GM21390 (cell line): ENCODE measurements at regions not wholly inside any gene's neighbourhood (a gene's known extent, or its start where the extent isn't known, plus 50 kb on each side); places are given as distances from the start of the nearest gene placed in this dataset.

ENCODE experiments used
- ATAC-seq: cut with Tn5 transposase; IDR thresholded peaks from one replicate; pipeline ENCODE4 v1.9.1; 2021; ENCODE audit not compliant: unreplicated experiment

DNA sequence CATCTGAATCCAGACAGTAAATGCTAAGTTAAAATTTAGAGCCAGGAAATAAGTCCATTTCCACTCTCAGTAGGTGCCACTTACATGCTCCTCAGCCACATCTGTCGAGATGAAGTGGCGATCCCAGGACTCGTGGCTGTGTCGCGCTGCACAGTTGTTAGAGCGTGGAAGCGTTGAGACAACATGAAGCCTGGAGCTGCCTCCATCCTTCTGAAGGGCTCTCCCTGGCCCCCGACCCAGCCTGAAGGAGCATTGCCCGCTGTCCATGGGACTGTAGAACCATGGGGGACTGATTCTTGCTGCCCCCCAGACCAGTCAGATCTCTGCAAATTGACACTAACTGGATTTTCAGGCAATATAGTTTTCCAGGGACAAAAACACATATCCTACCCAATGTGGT, 58.9 kb downstream of the IRX1 start:
- no peak for ATAC-seq

DNA sequence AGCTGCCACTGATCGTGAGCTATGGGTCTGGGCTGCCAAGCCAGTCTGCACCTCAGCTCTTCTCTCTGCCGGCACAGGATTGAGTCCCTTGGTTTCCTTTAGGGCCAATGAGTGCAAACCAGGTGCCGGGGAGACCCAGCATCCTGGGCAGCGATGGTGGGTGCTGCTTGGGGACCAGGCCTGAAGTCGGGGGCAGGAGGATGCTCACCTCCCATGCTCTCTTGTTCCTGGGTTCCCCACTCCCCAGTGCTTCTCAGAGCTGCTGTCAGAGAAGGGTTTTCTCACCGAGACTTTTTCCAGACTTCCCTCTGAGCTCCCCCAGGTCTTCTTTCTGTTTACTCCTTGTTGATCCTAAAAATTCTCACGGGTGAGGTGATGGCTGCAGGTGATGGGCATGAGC, 61.2 kb downstream of the IRX1 start:
- ATAC-seq, result no peak

DNA sequence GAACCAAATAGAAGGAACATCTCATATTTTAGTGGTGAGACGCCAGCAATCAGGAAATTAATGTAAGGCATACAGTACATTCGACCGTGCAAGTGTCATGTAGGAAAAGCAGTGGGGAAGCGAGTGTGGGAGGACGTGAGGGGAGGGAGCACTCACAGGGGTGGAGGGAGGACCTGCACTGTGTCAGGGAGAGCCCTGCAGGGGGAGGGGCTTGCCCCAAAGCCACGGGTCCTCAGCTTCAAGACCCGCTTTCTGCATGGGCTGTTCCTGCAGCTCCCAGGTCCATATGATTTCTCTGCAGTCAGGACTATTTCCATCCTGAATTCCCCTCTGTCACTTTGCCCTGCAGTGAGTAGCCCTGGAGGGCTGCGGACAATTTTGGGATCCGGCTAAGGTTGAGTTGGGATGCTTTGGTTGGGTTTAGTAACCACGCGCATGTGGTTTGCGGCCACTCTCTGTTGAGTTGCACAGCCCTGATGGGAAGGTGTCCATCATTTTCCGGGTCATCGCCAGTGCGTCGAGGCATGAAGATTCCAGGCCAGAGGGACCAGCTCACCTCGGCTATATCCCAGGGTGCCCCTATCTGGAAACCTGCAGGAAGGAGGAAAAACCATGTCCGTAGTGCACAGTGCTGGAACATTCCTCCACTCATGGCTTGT, 61.9 kb downstream of the IRX1 start:
- no peak for ATAC-seq

DNA sequence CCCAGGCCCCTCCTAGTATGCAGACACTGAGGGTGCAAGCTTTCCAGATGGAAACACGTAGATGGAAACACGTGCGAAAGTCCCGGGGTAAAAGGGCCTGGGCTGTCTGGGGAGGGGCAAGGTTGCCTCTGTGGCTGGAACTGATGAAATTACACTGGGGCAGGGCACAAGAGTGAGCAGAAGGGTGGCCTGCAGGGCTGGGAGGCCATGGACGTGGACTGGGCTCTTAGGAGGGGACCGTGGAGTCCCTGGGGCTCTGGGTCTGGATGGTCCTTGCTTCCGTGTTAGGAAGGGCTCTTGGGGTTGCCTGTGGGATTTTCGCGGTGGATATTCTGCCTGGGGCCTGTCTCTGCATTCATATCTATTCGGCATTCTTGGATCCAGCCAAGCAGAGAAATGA, 63.3 kb downstream of the IRX1 start:
- ATAC-seq, result no peak

GRCh38 chr5:3659907-3660306, 64.3 kb downstream of the IRX1 start:
- ATAC-seq, result no peak

- ATAC-seq, result no peak
Observed at GRCh38 chr5:3660630-3661029, 65.0 kb downstream of the IRX1 start.

DNA sequence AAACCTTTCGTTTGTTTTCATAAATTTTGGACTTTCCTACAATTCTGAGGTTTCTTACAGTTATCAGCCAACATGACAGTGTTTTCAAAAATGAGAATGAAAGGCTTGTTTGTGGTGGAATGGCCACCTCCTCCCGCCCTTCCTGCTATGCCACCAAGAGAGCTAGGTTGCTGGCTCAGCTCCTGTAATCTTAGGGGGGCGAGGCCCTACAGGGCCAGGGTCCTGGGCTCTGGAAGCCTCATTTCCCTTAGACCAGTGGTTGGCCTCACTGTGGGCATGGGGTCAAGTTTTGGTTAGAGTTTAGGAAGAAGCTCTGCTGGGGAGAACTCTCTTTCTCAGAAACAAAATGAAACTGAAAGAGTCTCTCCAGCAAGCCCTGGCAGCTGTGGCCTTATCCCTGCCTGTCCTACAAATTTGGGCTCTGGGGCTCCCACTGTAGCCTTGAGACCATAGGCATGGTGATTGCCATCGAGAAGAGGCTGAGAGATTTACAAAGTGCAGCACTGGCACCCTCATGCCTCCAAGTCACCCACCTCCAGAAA, 66.2 kb downstream of the IRX1 start:
- ATAC-seq, result no peak

GRCh38 chr5:3662344-3662743, 66.7 kb downstream of the IRX1 start:
- ATAC-seq, result no peak

DNA sequence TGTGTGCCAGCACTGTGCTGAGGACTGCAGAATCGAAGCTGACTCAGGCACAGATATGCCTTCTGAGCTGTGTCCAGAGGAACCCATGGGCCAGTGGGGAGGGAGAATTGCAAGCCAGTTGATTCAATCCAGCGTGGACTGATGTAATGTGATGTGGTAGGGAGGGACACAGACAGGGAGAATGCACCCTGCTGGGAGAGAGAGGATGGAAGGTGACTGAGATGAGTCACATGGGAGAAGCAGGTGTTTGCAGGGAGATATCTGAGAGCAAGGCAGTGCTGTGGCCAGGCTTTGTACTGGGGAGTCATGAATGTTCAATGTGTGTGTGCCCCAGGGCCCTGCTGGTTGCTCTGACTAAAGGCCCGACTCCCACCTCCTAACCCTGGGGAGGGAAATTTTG, 75.7 kb downstream of the IRX1 start:
- ATAC-seq, result no peak

DNA sequence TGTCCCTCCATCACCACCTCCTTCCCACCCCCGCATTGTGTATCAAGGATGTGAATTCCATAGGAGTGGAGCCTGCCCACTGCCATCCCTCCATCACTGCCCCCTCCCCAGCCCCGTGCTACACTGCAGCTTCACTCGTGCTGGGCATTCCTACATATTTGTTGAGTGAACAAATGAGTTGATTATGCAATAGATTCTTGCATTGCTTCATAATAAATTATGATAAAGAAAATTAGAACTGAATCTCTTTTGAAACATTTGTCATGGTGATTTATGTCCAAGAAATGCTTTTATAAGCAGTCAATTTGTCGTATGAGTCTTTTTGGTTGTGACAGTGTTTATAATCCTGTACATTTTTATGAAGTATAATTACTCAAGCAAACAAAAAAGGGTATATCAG, 83.2 kb downstream of the IRX1 start:
- no peak for ATAC-seq

DNA sequence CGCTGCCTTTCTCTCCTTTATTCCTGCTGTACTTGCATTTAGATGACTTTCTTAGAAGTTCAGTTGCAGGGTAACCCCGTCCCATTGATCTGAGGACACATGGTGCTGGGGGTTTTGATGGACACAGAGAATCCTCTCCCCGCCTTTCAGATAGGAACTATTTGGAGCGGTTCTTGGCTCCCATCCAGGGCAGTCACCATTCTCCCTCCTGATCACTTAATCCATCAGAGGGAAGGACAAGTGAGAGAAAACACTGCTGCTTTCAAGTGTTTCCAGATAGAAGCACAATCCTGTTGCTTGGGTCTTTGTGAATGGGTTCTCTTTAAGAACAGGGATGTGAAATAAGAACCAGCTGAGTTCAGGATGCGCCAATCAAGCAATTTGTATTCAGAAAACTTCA, 85.2 kb downstream of the IRX1 start:
- no peak for ATAC-seq

DNA sequence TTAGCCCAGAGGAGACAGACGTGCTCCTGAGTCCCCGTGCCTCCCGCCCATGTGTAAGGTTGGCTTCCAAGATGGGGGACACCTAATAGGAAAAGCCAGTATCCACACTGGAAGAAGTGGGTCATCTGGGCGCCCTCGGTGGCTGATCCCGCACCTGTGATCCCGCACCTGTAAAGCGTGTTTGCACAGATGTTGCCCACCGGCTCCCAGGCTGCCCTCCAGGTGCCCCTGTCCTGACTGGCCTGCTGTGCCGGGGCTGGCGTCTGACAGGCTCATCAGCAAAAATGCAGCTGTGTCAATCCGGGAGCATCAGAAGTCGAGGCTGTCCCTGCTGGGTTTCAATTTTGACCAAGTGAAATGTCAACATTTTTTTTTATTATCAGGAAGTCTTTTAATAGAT, 88.5 kb downstream of the IRX1 start:
- ATAC-seq, result no peak

DNA sequence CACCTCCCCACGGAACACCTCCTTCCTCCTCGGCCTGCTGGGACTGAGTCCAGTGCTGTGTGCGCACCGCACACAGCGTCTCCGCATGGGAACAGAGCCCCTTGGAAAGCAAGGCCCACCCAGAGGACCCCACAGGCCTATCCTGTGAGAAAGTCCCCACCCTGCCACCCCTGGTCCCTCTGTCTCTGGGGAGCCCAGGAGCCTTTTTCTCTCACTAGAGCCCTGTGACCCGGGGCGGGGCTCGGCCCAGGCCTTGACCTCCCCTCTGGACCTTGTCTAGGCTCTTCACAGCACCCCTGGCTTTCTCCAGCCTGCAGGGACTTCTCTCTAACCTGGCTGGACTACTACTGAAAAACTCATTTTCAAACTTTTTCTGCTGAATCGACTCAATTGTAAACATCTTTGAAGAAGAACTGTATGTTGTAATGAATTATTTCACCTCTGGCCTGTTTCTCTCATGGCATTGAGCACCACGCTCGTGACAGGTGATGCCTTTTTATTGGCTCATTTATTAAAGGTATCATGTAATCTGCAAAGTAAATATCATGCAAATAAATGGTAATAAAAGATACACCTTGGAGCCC, 89.2 kb downstream of the IRX1 start:
- no peak for ATAC-seq

- ATAC-seq, result no peak
Observed at GRCh38 chr5:3694819-3695218, 99.2 kb downstream of the IRX1 start.

GRCh38 chr5:3695818-3696217, 100.2 kb downstream of the IRX1 start:
- ATAC-seq, result no peak

DNA sequence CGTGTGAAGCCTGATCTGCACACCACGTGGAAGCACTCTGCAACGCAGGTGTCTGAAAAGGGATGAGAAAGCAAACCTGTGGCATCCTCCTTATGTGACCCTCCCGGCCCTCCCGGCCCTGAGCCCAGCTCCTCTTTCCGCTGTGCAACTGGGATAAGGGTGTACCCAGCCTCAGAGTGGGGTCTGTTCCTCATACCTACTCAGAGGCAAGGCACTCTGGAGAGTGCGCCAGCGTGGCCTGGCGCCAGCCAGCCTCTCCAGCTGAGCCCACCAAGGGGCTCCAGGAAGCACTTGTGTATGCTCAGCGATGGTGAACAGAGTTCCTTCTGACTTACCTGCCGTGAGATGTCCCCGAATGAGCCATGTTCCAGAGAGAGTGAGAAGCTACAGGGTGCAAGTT, 102.8 kb downstream of the IRX1 start:
- no peak for ATAC-seq

DNA sequence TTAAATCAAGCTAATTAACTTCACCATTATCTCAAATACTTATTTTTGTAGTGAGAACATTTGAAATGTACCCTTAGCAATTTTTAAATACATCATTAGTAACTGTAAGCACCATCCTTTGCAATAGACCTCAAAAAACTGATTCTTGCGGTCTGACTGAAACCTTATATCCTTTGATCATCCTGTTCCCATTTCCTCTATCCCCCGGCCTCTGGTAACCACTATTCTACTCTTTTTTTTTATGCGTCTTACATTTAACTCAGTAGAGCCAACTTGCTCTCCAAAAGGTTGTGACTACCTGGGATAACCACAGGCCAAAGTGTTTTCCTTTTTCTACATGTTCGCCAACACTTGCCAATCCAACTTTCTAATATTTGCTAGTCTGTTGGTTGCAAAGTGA, 106.1 kb downstream of the IRX1 start:
- no peak for ATAC-seq

DNA sequence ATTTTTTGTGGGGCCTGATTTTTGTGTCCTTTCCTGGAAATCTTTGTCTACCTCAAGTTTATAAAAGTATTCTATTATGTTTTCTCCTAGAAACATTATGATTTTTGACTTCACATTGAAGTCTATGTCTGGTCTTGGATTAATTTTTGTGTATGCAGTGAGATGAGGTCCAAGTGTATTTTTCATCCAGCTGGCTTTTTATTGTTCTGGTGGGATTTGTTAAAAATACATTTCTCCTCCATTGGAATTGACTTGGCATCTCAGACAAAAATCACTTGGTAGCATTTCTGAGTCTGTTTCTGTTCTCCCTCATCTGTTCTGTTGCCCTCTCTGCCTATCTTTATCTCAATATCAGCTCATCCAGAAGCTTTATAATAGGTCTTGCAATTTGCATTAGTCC, 109.0 kb downstream of the IRX1 start:
- no peak for ATAC-seq

- ATAC-seq, result no peak
Observed at GRCh38 chr5:3709068-3709716, 113.6 kb downstream of the IRX1 start.

DNA sequence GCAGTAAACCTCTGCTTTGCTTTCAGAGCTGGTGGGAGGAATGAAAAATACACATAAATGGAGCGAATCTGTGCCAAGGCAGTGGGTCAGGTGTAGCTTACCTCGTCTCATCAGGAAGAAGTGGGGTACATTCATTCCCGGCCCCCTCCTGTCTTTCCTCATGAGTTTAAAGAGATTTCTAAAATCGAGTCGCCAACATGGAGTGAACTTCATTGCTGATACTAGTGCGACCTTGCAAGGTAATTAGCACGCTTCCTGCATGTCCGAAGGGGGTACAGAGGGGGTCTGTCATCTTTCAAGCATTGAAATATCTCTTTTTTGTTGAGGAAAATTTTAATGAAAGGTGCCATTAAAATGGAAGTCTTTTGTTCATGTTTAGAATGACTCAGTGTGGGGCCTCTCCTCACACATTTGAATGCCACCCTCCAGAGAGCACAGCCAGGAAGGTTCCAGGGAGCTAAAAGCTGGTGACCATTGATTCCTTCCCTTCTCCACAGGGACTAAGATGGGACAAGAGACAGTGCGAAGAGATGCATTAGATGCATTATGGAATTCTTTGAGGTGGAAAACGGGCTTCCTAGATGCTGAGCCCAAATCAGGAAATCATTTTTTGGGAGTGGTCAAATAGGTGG, 114.2 kb downstream of the IRX1 start:
- ATAC-seq, result no peak

- ATAC-seq, result no peak
Observed at GRCh38 chr5:3715062-3715461, 119.4 kb downstream of the IRX1 start.

- no peak for ATAC-seq
Observed at GRCh38 chr5:3729631-3730030, 134.0 kb downstream of the IRX1 start.
